HG02642 (cell line): ENCODE measurements at regions not wholly inside any gene's neighbourhood (a gene's known extent, or its start where the extent isn't known, plus 50 kb on each side); places are given as distances from the start of the nearest gene placed in this dataset.
"Not testable (repeated sequence)": the region's sequence is repeated elsewhere in the genome, so short reads cannot be mapped to it uniquely, and the experiment has no call there.

Source experiments
- ATAC-seq: cut with Tn5 transposase; IDR thresholded peaks from one replicate; pipeline ENCODE4 v1.9.1; 2021; ENCODE audit warnings: mild to moderate bottlenecking; ENCODE audit not compliant: unreplicated experiment, poor library complexity

- ATAC-seq, result no peak
Observed at GRCh38 chr18:73593207-73593606, 554.4 kb downstream of the FBXO15 start.

GRCh38 chr18:73590950-73591349 is 556.7 kb downstream of the FBXO15 start:
- no peak for ATAC-seq

- no peak for ATAC-seq
Observed at GRCh38 chr18:73579698-73580097, 567.9 kb downstream of the FBXO15 start.

GRCh38 chr18:73577365-73577764 is 570.3 kb downstream of the FBXO15 start:
- no peak for ATAC-seq

DNA sequence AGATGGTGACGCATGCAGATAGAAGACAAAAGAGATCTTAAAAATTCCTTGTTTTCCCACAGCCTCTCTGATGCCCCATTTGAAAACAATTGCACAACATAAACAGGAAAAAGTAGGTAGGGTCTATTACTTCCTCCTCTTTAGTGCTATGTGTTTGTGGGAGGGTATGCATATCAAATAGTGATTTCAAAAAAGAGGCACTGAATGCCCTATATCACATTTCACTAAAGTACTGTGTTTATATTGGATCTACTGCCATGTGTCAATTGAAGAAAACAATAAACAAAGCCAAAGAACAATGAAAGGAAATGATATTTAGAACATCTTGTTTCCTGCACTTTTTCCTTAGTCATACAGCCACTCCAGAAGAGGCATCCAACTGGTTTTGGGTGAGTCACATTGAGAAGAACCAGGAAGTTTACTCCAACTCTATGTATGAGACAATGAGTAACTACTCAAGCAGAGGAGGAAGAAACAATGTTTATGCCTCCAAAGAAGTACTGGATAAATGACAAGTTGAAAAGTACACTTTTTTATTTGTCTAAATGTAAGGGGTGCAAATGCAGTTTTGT is 583.6 kb downstream of the FBXO15 start:
- no peak for ATAC-seq

GRCh38 chr18:73563345-73563744 is 584.3 kb downstream of the FBXO15 start:
- no peak for ATAC-seq

DNA sequence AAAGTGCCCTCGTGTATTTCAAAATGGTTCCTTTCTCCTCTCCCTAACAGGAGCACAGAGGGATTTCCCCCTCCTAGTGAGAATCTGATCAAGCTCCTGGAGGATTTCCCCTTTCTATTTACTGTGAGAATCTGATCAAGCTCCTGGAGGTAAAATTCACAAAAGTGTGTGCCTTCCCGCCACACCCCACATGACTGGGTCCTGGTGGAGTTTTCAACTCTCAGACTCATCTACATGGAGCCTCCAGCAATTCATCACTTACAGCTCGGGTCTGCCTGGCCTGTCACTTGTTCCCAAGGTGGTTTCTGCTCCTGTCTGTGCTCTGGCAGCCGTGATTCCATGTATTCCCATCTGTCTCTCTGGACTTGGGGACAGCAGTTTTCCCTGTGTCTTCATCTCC is 590.7 kb downstream of the FBXO15 start:
- no peak for ATAC-seq

- ATAC-seq, result no peak
Observed at GRCh38 chr18:73552171-73552570, 595.5 kb downstream of the FBXO15 start.

DNA sequence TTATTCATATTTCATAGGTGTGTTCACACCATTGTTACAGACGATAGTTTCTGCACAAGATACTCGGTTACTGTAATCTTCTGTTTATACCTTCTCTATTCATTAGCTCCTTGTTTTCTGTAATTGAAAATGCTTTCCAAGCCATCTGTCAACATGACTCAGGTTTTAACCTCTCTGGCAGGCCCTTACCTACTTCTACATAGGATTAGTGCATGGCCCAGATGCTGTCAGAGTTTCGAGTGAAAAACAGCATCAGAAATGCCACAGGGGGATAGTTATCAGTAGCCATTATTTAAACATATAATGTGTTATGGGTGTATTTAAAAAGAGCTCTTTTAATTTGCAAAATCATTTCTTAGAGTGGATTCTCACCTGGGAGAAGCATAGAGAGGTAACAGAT is 596.4 kb downstream of the FBXO15 start:
- no peak for ATAC-seq

GRCh38 chr18:73549236-73549635 is 598.4 kb downstream of the FBXO15 start:
- ATAC-seq, result no peak

DNA sequence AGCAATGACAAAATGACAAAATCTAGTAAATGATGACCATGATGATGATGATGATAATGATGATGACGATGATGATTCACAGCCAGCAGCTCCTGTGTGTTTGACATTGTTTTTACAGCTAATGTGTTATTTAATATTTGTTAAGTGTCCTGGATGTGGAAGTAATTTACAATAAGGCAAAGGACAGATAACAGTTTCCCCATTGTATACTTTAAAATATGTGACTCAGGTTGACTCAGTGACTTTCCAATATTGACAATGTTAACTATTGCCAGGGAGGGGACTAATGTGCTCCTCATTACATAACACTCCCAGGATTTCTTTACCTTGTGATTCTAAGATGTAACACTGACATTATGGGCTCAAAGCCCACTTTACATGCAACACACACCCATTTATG is 602.2 kb downstream of the FBXO15 start:
- ATAC-seq, result no peak

DNA sequence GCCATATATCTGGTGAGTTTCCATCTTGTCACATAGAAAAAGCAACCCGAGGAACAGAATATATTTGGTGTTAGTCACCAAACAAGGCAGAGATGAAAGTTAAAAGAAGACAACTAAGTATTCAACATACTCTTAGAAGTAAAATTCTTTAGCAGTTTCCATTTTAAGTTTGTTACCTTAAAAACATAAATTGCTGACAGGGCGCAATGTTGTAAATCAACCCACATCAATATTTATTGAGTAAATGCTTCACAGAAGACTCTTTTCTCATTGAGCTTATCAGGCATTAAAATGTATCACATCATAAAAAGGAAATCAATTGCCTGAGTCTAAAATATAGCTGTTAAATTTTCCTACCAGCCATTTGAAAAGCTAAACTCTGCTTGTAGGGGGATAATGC is 603.0 kb downstream of the FBXO15 start:
- no peak for ATAC-seq

GRCh38 chr18:73544032-73544431 is 603.6 kb downstream of the FBXO15 start:
- ATAC-seq, result no peak

DNA sequence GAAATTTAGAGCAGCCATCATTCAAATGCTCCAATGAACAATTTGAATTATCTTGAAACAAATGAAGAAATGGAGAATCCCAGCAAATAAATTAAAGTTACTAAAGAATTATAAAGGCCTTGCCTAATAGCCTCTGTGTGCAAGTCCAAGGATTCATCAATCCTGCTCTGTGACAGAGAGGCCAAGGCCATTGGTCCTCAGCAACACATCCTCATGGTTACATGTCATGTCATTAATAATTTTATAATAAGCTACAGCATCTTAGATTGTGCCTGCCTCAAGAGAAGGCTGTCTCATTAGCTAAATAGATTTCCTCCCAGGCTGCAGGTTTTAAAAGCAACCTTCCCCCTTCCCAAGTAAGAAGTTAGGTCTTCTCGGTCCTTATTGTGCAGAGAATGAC is 611.6 kb downstream of the FBXO15 start:
- ATAC-seq, result no peak

DNA sequence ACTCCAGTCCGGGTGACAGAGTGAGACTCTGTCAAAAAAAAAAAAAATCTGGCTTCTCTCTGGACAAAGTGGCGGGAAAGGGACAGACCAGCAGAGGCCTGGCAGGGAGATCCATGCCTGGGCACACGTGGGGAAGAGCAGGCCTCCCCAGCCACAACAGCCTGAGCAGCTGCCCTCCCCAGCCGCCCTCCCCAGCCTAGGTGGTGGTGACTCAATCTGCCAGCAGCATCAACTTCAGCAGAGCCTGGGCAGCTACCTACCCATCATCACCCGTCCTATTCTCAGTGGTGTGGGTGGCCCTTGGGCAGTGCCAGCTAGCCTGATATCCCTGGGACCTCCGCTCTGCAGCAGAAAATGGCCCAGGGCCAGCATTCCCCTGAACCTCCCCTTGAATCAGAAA is 612.4 kb downstream of the FBXO15 start:
- no peak for ATAC-seq

- ATAC-seq, result no peak
Observed at GRCh38 chr18:73531601-73532000, 616.0 kb downstream of the FBXO15 start.

DNA sequence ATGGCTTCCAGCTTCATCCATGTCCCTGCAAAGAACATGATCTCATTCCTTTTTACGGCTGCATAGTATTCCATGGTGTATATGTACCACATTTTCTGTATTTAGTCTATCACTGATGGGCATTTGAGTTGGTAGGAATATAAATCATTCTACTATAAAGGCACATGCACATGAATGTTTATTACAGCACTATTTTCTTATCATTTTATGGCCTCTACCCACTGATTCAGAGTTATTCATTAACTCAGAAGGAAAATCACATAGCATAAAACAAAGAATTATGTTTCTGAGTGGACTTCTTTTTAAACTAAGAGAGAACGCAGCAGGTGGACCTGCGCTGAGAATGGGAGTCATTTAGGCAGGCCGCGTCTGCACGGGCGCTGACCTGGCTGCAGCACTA is 619.6 kb downstream of the FBXO15 start:
- no peak for ATAC-seq

DNA sequence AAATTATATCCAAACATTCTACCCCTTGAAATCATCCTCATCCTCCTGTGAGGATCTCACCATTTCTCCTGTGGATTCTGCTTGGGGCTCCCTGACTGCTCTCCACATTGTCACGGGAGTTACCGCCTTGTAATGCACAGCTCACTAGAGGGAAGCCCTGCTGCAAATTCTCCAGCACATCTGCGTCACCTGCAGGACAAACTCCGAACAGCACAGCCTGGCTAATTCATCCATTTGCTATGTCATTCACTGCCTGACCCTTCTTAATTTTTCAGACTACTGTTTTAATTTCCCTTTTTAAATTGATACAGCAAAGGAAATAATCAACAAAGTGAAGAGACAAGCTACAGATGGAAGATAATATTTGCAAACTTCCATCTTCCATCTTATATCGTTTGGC is 627.4 kb downstream of the FBXO15 start:
- no peak for ATAC-seq

GRCh38 chr18:73516056-73516455 is 631.6 kb downstream of the FBXO15 start:
- ATAC-seq, result not testable (repeated sequence)

DNA sequence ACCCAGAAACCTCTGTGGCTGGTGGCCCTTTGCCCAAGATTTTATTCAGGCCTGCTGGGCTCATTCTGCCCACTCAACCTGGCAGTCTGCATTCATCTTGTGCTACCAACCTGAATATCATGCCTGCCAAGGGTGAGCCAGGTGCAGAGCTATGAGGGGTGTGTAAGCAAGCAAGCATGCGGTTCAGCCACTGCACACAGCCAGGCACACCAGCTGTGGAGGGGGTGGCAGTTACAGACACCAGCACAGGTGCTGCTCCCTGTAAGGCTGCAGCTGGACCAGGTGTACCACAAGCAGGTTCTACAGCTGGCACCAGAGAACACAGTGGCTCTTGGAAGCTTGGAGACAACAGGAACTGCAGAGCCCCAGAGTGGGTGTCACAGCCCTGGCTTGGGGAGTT is 633.2 kb downstream of the FBXO15 start:
- no peak for ATAC-seq

- ATAC-seq, result no peak
Observed at GRCh38 chr18:73511771-73512503, 635.7 kb downstream of the FBXO15 start.

GRCh38 chr18:73509460-73509859 is 638.2 kb downstream of the FBXO15 start:
- no peak for ATAC-seq
